IMR-90 (cell line): ENCODE measurements at regions not wholly inside any gene's neighbourhood (a gene's known extent, or its start where the extent isn't known, plus 50 kb on each side); places are given as distances from the start of the nearest gene placed in this dataset.

Experiments
- ATAC-seq: fragments of 200-7000 bp; cut with Tn5 transposase; 2 replicates; pipeline ENCODE4 v1.9.1; 2020; ENCODE audit warnings: low read depth, mild to moderate bottlenecking, moderate library complexity
- BruUV-seq: library from RNA; stranded (reverse); fragments of 400-500 nt; replicated peaks from 2 replicates; lab custom pipeline; 2021; lab: Mats Ljungman, UMichigan
- CTCF ChIA-PET: fragments of 300-600 bp; formaldehyde crosslinking; extraction: SDS; loops from one replicate; lab custom pipeline; 2021; ENCODE audit warnings: antibody characterized with exemption; lab: Yijun Ruan, JAX
- POLR2A ChIA-PET: fragments of 300-600 bp; sonication (Branson Sonifier 250); formaldehyde crosslinking; loops from one replicate; lab custom pipeline; 2022; ENCODE audit warnings: antibody characterized with exemption; ENCODE audit not compliant: unreplicated experiment; lab: Charles Lee
- DNase-seq: peaks from one replicate; pipeline ENCODE4 v3.0.0; 2013
- H2AFZ ChIP-seq: replicated peaks from 2 replicates; pipeline ENCODE3; 2013; ENCODE audit warnings: low read length, mild to moderate bottlenecking; ENCODE audit not compliant: poor library complexity
- H2AK5ac ChIP-seq: 2 replicates; pipeline ENCODE4 v1.6.1; 2013; ENCODE audit warnings: low read depth, low read length, inconsistent platforms
- H2AK9ac ChIP-seq: replicated peaks from 2 replicates; pipeline ENCODE3; 2013; ENCODE audit warnings: mild to moderate bottlenecking, low read depth, low read length, moderate library complexity; ENCODE audit not compliant: poor library complexity
- H2BK120ac ChIP-seq: 2 replicates; pipeline ENCODE4 v1.6.1; 2013; ENCODE audit warnings: low read depth, low read length, inconsistent platforms
- H2BK15ac ChIP-seq: 3 replicates; pipeline ENCODE4 v1.6.1; 2013; ENCODE audit warnings: low read depth, low read length, inconsistent platforms
- H2BK20ac ChIP-seq: 2 replicates; pipeline ENCODE4 v1.6.1; 2013; ENCODE audit warnings: low read depth, mild to moderate bottlenecking, inconsistent platforms, low read length, moderate library complexity
- H2BK5ac ChIP-seq: 2 replicates; pipeline ENCODE4 v1.6.1; 2013; ENCODE audit warnings: mild to moderate bottlenecking, low read depth, low read length, inconsistent platforms; ENCODE audit not compliant: poor library complexity, severe bottlenecking
- H3K14ac ChIP-seq: replicated peaks from 2 replicates; pipeline ENCODE4 v1.6.1; 2013; ENCODE audit warnings: low read depth, low read length, inconsistent platforms
- H3K18ac ChIP-seq: 2 replicates; pipeline ENCODE4 v1.6.1; 2013; ENCODE audit warnings: low read depth, low read length, control low read depth
- H3K23ac ChIP-seq: 2 replicates; pipeline ENCODE4 v1.6.1; 2013; ENCODE audit warnings: low read depth, low read length, inconsistent platforms
- H3K27ac ChIP-seq: 2 replicates; pipeline ENCODE4 v1.5.1; 2013; ENCODE audit warnings: mild to moderate bottlenecking, control low read depth, low read length; ENCODE audit not compliant: insufficient read depth
- H3K27me3 ChIP-seq: 2 replicates; pipeline ENCODE4 v1.6.1; 2013; ENCODE audit warnings: low read length; ENCODE audit not compliant: control insufficient read depth, insufficient read depth
- H3K36me3 ChIP-seq: 2 replicates; pipeline ENCODE4 v1.6.1; 2013; ENCODE audit warnings: low read length, mixed read lengths; ENCODE audit not compliant: control insufficient read depth, insufficient read depth
- H3K4ac ChIP-seq: 2 replicates; pipeline ENCODE4 v1.6.1; 2013; ENCODE audit warnings: low read depth, low read length, inconsistent platforms
- H3K4me1 ChIP-seq: 2 replicates; pipeline ENCODE4 v1.6.1; 2013; ENCODE audit warnings: low read length, mixed read lengths; ENCODE audit not compliant: control insufficient read depth, insufficient read depth
- H3K4me2 ChIP-seq: 2 replicates; pipeline ENCODE4 v1.6.1; 2013; ENCODE audit warnings: low read depth, mild to moderate bottlenecking, control low read depth, low read length, moderate library complexity
- H3K4me3 ChIP-seq: 2 replicates; pipeline ENCODE4 v1.5.1; 2013; ENCODE audit warnings: low read depth, mild to moderate bottlenecking, control low read depth, low read length, moderate library complexity; ENCODE audit not compliant: insufficient read depth
- H3K56ac ChIP-seq: 2 replicates; pipeline ENCODE4 v1.6.1; 2013; ENCODE audit warnings: low read length, inconsistent platforms; ENCODE audit not compliant: insufficient read depth; ENCODE audit errors: extremely low read depth
- H3K79me1 ChIP-seq, 2 experiments: 2 replicates each; pipeline ENCODE4 v1.6.1; 2013; ENCODE audit warnings: low read length in 2 of 2, inconsistent platforms in 1 of 2, low read depth in 1 of 2
- H3K9ac ChIP-seq: 2 replicates; pipeline ENCODE4 v1.6.1; 2013; ENCODE audit warnings: low read depth, low read length, control low read depth
- H3K9me1 ChIP-seq: 2 replicates; pipeline ENCODE4 v1.6.1; 2013; ENCODE audit warnings: low read length, inconsistent platforms; ENCODE audit not compliant: insufficient read depth
- H3K9me3 ChIP-seq: 2 replicates; pipeline ENCODE4 v1.6.1; 2013; ENCODE audit warnings: low read length; ENCODE audit not compliant: control insufficient read depth, insufficient read depth
- H4K20me1 ChIP-seq: 2 replicates; pipeline ENCODE4 v1.6.1; 2013; ENCODE audit warnings: low read length, inconsistent platforms; ENCODE audit not compliant: insufficient read depth
- H4K5ac ChIP-seq: 2 replicates; pipeline ENCODE4 v1.6.1; 2013; ENCODE audit warnings: mild to moderate bottlenecking, low read depth, low read length, control low read depth
- H4K8ac ChIP-seq, 2 experiments: 2 replicates each; pipeline ENCODE4 v1.6.1; 2013; ENCODE audit warnings: low read depth in 2 of 2, low read length in 2 of 2, control low read depth in 1 of 2, inconsistent platforms in 1 of 2
- H4K91ac ChIP-seq: 2 replicates; pipeline ENCODE4 v1.6.1; 2013; ENCODE audit warnings: low read depth, low read length, inconsistent platforms; ENCODE audit not compliant: insufficient read depth
- BHLHE40 ChIP-seq: fragments of 150-350 bp; IDR thresholded peaks from 2 replicates; pipeline ENCODE4 v1.6.1; 2016; ENCODE audit warnings: mild to moderate bottlenecking, low read depth, low read length
- CEBPB ChIP-seq: IDR thresholded peaks from 2 replicates; pipeline ENCODE4 v1.6.1; 2012; ENCODE audit warnings: low read depth, low read length, improper control_type of control experiment
- CHD1 ChIP-seq: IDR thresholded peaks from 2 replicates; pipeline ENCODE4 v1.6.1; 2012; ENCODE audit warnings: low read depth, low read length, improper control_type of control experiment
- CTCF ChIP-seq: conservative IDR thresholded peaks from 2 replicates; pipeline ENCODE4 v1.5.1; 2012; ENCODE audit warnings: mild to moderate bottlenecking, low read depth, low read length, improper control_type of control experiment
- FOS ChIP-seq: fragments of 150-350 bp; IDR thresholded peaks from 2 replicates; pipeline ENCODE4 v1.6.1; 2016; ENCODE audit warnings: low read depth, low read length
- MAFK ChIP-seq: IDR thresholded peaks from 2 replicates; pipeline ENCODE4 v1.6.1; 2012; ENCODE audit warnings: low read depth, low read length, improper control_type of control experiment
- MAZ ChIP-seq: IDR thresholded peaks from 2 replicates; pipeline ENCODE4 v1.6.1; 2012; ENCODE audit warnings: low read depth, mild to moderate bottlenecking, low read length, improper control_type of control experiment, moderate library complexity, borderline replicate concordance
- MXI1 ChIP-seq: IDR thresholded peaks from 2 replicates; pipeline ENCODE4 v1.6.1; 2012; ENCODE audit warnings: low read depth, mild to moderate bottlenecking, low read length, moderate library complexity, borderline replicate concordance
- NFE2L2 ChIP-seq: fragments of 150-350 bp; IDR thresholded peaks from 2 replicates; pipeline ENCODE4 v1.6.1; 2016; ENCODE audit warnings: low read depth, mild to moderate bottlenecking, low read length
- POLR2A ChIP-seq: IDR thresholded peaks from 2 replicates; pipeline ENCODE4 v1.6.1; 2012; ENCODE audit warnings: mild to moderate bottlenecking, low read depth, low read length
- RAD21 ChIP-seq: IDR thresholded peaks from 2 replicates; pipeline ENCODE4 v1.6.1; 2012; ENCODE audit warnings: low read length, improper control_type of control experiment
- RCOR1 ChIP-seq: IDR thresholded peaks from 2 replicates; pipeline ENCODE4 v1.6.1; 2012; ENCODE audit warnings: mild to moderate bottlenecking, low read length, improper control_type of control experiment; ENCODE audit not compliant: insufficient replicate concordance
- RFX5 ChIP-seq: IDR thresholded peaks from 2 replicates; pipeline ENCODE4 v1.8.0; 2012; ENCODE audit warnings: low read depth, mild to moderate bottlenecking, low read length, moderate library complexity
- SMC3 ChIP-seq: fragments of 150-350 bp; IDR thresholded peaks from 2 replicates; pipeline ENCODE4 v1.6.1; 2016; ENCODE audit warnings: low read depth, mild to moderate bottlenecking, antibody characterized with exemption, low read length, moderate library complexity
- USF2 ChIP-seq: fragments of 150-350 bp; IDR thresholded peaks from 2 replicates; pipeline ENCODE4 v1.6.1; 2017; ENCODE audit warnings: mild to moderate bottlenecking, antibody characterized with exemption, low read length, low read depth
- dilution Hi-C: fragments of 300-500 bp; cut with HindIII; formaldehyde crosslinking; loops from one replicate; pipeline ENCODE4 v1.14.3; 2018; ENCODE audit warnings: low sequenced_read_pairs; ENCODE audit not compliant: unreplicated experiment
- in situ Hi-C: fragments of 300-500 bp; cut with MboI; formaldehyde crosslinking; loops from 3 replicates; pipeline ENCODE4 v1.14.3; 2019; ENCODE audit warnings: low sequenced_read_pairs, inconsistent platforms, mixed read lengths
- intact Hi-C: fragments of 100-400 bp; cut with micrococcal nuclease; formaldehyde crosslinking; loops from 2 replicates; pipeline ENCODE4 v1.10.0; 2022
- TF ChIP-seq, protein P1 (sequence below): fragments of 150-350 bp; IDR thresholded peaks from 2 replicates; pipeline ENCODE4 v1.6.1; 2016; ENCODE audit warnings: low read depth, mild to moderate bottlenecking, low read length, moderate library complexity, borderline replicate concordance

DNA sequence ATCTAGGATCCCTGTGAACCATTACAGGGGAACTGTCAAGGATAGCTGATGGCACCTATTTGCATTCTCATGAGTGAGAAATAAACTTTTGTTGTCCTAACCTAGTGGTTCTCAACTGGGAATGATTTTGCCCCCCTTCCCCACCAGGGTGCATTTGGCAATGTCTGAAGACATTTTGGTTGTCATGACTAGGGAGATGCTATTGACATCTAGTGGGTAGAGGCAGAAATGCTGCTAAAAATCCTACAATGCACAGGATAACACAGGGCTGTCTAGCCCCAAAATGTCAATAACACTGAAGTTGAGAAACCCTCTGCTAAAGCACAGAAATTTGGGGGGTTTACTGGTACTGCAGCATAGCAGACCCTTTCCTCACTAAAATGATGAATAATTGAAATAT is 140.9 kb upstream of the SRRM4 start:
- Histone ChIP-seq H3K4ac (no peak overlapping the region), H4K20me1 (no peaks in the 10 kb centered on the region), H3K4me3 (no peak overlapping the region), H3K79me1 (no peaks in the 10 kb centered on the region), H2BK20ac (no peak overlapping the region), H3K4me2 (no peak overlapping the region), H3K23ac (no peak overlapping the region), H3K9me3 (peaks cover 24% of the 10 kb centered on the region), H4K8ac (no peak overlapping the region), H2AFZ (no peak overlapping the region), H3K14ac (no peak overlapping the region), H3K36me3 (no peaks in the 10 kb centered on the region), H4K5ac (no peak overlapping the region), H3K27ac (no peak overlapping the region), H2AK9ac (no peak overlapping the region), H3K27me3 (no peaks in the 10 kb centered on the region), H2BK120ac (no peak overlapping the region), H3K18ac (no peak overlapping the region), H2BK15ac (no peak overlapping the region), H3K56ac (no peak overlapping the region), H2AK5ac (no peak overlapping the region), H3K9me1 (no peaks in the 10 kb centered on the region), H2BK5ac (no peak overlapping the region), H3K9ac (no peak overlapping the region), H3K4me1 (no peaks in the 10 kb centered on the region), H4K91ac (no peak overlapping the region)
- DNase-seq (no peak), ATAC-seq (no peak)
- TF ChIP-seq CTCF (no peak), CEBPB (no peak), RFX5 (no peak), RAD21 (no peak), SMC3 (no peak), FOS (no peak), BHLHE40 (no peak), MAZ (no peak), USF2 (no peak), MAFK (no peak), POLR2A (no peak), RCOR1 (no peak), MXI1 (no peak), NFE2L2 (no peak), CHD1 (no peak)
- TF ChIP-seq, protein P1, sequence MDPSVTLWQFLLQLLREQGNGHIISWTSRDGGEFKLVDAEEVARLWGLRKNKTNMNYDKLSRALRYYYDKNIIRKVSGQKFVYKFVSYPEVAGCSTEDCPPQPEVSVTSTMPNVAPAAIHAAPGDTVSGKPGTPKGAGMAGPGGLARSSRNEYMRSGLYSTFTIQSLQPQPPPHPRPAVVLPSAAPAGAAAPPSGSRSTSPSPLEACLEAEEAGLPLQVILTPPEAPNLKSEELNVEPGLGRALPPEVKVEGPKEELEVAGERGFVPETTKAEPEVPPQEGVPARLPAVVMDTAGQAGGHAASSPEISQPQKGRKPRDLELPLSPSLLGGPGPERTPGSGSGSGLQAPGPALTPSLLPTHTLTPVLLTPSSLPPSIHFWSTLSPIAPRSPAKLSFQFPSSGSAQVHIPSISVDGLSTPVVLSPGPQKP, result no peak
- ChIA-PET POLR2A (no interaction called here), CTCF (no interaction called here)
- BruUV-seq, result no TSS peak
- in situ Hi-C loops, result no loop called here
- dilution Hi-C loops, result no loop called here
- intact Hi-C loops, result no loop called here
